GM21360 (cell line): ENCODE measurements at regions not wholly inside any gene's neighbourhood (a gene's known extent, or its start where the extent isn't known, plus 50 kb on each side); places are given as distances from the start of the nearest gene placed in this dataset.

Experiments used
- ATAC-seq: cut with Tn5 transposase; IDR thresholded peaks from one replicate; pipeline ENCODE4 v1.9.1; 2021; ENCODE audit warnings: mild to moderate bottlenecking, moderate library complexity; ENCODE audit not compliant: unreplicated experiment

DNA sequence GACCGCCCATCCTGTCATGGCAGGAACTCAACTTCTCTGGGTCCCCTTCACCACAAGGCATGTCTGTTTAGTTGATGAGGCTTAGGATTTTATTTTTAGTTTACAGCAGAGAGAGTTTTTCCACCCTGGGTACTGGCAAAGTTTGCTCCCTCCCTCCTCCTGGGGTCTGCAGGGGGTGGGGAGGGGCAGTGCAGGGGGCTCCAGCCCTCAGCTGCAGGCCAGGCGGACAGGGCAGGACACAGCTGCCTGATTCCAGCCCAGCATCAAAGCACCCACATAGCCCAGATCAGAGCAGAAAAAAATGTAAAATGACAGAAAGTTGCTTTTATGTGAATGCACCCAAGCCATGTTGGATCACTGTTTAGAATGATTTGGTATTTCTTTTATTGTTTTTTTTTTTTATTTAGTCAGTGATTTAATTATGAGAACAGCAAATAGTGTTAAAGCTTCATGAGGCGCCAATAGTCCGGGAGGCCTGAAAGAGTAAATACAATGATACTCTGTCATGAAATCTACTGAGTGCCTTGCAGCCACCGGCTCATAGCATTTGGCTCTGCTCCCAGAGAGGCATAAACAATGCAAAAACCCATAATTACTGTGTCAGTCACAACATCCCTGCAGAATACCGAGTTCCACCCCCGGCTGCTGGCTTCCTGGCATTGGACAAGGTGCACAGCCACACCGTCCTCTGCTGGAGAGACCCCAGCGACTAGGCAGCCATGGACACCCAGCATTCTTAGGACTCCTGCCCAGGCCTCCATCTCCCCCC is 923.5 kb downstream of the UQCRFS1 start:
- ATAC-seq, result no peak

DNA sequence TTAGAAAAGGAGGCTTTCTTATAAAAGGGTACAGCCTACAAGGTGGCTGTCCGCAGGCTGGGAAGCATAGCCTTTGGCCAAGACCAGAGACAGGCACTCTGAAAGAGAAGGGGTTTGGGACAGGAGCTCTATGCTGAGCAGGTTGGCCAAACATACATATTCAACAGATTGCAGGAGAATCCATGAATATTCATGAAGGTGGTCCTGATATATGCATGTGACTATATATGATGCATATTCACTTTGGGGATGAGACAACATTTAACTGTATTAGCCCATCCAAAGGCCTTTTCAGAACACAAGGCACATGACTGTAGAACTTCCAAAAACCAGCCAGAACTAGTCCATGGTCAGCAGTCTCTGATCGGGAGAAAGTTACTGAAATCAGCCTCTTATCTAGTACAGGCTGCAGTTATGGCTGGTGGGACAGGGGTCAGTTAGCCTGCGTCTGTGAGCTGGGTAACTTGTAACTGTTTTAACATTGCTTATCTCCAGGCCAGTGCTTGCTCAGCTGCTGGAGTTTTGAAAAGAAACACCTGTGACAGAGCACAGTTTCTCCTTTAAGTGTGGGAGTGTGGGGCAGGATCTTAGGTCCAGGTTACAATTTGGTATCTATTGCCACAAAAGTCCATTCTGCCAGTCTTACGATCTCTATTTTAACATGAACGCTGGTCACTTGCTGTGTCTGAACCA is 924.2 kb downstream of the UQCRFS1 start:
- no peak for ATAC-seq

DNA sequence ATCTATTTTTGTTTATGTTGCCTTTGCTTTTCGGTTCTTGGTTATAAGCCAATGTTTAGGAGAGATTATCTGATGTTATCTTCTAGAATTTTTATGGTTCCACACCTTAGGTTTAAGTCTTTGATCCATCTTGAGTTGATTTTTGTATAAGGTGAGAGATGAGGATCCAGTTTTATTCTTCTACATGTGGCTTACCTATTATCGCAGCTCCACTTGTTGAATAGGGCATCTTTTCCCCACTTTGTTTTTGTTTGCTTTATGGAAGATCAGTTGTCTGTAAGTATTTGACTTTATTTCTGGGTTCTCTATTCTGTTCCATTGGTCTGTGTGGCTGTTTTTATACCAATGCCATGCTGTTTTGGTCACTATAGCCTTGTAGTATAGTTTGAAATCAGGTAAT is 927.0 kb downstream of the UQCRFS1 start:
- no peak for ATAC-seq

- no peak for ATAC-seq
These were observed 927.9 kb downstream of the UQCRFS1 start for GRCh38 chr19:28285078-28285477.

DNA sequence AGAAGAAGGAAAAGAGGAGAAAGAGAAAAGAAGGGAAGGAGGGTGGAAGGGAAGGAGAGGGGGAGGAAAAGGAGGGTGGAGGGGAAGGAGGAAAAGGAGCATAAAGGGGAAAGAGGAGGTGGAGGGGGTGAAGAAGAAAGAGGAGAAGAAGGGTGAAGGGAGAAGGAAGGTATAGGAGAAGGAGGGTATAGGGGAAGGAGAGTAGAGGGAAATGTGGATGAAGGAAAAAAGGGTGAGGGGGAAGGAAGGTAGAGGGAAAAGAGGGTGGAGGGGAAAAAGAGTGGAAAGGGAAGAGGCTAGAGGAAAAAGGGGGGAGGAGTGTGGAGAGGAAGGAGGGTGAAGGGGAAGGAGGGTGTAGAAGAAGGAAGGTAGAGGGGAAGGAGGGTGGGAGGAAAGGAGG is 928.6 kb downstream of the UQCRFS1 start:
- no peak for ATAC-seq

DNA sequence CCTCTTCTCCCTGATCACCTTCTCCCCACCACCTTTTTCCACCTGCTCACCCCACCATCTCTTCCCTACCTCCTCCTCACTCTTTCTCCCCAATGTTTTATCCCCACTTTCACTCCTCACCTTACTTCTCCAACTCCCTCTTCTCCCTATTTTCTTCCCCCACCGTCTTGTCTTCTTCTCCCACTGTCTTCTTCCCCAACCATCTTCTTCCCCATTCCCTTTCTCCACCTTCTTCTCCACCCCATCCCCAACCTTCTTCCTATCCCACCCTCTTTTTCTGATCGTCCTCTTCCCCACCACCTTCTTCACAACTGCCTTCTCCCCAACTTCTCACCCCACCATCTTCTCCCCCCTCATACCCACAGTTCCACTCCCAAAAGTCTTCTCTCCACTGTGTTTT is 929.4 kb downstream of the UQCRFS1 start:
- no peak for ATAC-seq

DNA sequence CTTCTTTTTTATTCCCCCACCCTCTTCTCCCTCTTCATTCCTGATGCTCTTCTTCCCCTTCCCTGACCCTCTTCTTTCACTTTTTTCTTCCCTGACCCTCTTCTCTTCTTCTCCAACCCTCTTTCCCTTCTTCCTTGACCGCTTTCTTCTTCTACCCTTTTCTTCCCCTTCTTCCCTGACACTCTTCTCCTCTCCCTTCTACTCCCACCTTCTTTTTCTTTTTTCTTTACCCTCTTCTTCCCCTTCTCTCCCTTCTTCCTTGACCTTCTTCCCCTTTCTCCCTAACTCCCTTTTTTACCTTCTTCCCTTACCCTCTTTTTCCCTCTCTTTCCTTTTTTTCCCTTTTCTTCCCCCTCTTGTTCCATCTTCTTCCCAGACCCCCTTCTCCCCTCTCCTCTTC is 931.3 kb downstream of the UQCRFS1 start:
- no peak for ATAC-seq

GRCh38 chr19:28264556-28264955 is 948.4 kb downstream of the UQCRFS1 start:
- no peak for ATAC-seq

- ATAC-seq, result no peak
These were observed 954.1 kb downstream of the UQCRFS1 start for GRCh38 chr19:28258829-28259228.

DNA sequence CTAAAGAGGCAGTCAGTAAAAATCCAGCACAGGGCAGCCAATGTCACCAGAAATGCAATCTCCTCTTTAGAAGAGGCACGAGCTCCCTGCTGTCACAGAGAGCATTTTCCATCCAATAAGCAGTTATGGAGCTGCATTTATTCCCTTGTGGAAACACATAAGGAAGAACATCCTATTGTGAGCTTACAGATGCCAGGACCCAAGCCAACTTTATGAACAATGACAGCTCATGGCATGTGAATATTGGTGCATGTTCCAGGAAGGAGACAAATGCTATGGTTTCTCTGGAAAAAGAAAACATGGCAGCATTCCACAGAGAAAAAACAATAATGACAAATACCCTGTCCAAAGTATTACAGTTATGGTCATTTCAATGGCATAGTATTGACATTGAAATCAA is 955.6 kb downstream of the UQCRFS1 start:
- ATAC-seq, result no peak

DNA sequence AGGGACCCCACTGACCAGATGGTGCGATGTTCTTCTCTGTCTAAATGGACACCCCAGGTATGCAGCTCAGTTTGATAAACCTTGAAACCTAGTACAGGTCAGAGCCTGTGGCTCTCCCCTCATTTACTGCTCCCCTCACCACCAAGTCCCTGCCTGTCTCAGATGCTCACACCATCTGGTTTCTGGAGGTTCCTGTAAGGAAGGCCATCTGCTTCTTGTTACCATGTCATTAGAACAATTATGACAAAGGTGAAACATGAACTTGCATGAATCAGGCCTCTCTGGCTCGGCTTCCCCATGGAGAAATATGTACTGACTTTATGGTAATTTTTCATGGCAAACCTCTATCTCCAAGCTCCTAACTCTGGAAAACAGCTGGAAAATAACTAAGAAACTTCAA is 965.7 kb downstream of the UQCRFS1 start:
- no peak for ATAC-seq

DNA sequence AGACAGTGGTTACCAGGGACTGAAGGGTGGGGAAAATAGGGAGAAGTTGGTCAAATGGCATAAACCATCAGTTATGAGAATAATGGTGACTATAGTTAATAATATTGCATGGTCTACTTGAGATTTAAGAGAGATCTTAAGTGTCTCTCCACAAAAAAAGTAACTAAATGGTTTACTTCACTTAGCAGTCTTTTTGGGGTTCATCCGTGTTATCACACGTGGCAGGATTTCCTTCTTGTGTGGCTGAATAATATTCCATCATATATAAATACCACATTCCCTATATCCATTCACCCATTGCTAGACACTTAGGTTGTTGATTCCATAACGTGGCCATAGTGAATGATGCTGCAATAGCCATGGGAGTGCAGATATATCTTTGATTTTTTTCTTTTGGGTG is 967.0 kb downstream of the UQCRFS1 start:
- no peak for ATAC-seq

DNA sequence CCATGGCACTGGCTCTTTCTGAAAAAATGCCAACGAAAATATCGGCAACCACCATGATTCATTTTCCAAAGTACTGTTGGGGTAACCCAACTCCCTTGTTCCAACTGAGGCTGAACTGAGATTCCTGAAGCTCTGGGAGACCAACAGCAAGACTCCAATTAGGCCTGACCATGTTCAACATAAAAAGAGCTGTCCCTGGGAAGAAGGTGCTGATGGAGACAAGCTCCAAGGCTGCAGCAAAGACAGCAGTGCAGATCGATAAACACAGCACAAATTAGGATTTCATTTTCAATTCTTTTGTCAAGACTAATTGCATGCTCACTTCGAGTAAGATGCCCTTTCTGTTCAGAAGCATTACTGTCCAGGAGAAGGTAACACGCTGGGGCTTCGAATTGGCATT is 968.0 kb downstream of the UQCRFS1 start:
- ATAC-seq, result no peak

- ATAC-seq, result no peak
These were observed 970.5 kb downstream of the UQCRFS1 start for GRCh38 chr19:28242317-28242927.

GRCh38 chr19:28239270-28239669 is 973.7 kb downstream of the UQCRFS1 start:
- no peak for ATAC-seq

GRCh38 chr19:28238270-28238820 is 974.6 kb downstream of the UQCRFS1 start:
- no peak for ATAC-seq

DNA sequence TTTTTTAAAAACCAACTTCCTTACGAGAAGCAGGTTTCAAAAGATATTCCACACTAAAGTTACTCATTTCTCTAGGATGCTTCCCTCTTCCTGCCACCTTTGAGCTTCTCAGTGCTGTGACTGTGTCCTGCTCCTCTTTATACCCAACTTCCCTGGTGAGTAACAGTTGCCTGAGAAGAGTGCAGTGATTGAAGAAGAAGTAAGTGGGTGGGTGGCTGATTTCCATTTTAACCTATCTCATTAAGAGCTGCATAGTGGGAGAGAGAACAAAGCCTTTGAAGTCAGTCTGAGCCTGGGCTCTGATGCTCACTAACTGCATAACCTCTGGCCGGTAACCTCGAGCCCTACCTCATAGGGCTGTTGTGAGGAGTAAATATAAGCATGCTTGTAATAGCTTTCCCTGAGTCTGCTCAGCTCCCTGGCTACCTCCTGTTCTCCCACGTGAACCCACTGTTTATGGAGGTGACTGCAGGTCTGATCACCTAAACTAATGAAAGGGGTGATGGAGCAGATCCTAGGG is 977.3 kb downstream of the UQCRFS1 start:
- ATAC-seq, result no peak

DNA sequence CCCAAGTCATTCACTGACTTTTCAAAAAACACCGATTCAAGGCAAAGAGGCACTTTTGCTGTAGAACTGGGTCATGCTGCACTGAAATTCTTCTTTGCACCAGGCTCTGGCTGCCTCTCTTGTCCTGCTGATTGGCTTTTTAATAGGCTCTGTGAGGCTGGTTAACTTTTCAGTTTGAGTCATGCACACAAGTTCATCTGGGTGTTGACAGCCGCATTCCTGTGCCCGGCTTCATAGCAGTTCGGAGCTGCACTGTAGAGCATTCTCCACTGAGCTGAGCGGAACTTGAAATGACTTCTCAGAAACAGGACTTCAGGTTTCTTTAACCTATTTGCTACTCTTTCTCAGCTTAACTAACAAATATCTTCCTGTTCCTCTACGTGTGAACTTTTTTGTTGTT is 978.3 kb downstream of the UQCRFS1 start:
- no peak for ATAC-seq

DNA sequence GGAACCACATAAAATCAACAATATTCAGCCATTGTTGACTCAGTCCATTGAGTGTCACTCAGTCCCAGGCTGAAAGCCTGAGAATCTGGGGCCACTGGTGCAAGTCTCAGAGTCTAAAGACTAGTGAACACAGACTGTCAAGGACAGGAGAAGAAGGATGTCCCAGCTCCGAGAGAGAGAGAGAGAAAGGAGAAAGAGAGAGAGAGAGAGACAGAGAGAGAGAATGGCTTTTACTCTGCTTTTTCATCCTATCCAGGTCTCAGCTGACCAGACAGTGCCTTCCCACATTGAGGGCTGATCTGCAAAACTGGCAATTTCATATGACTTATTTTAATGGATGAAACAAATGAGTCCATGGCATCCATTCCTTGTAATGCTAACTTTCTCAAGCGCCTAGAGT is 984.1 kb downstream of the UQCRFS1 start:
- no peak for ATAC-seq

- ATAC-seq, result no peak
These were observed 988.5 kb downstream of the UQCRFS1 start for GRCh38 chr19:28224441-28224840.

- no peak for ATAC-seq
These were observed 991.2 kb downstream of the UQCRFS1 start for GRCh38 chr19:28221736-28222135.

GRCh38 chr19:28218728-28219127 is 994.2 kb downstream of the UQCRFS1 start:
- ATAC-seq, result no peak
